IMR-90 (cell line): ENCODE measurements at regions not wholly inside any gene's neighbourhood (a gene's known extent, or its start where the extent isn't known, plus 50 kb on each side); places are given as distances from the start of the nearest gene placed in this dataset.

Source experiments
- ATAC-seq: fragments of 200-7000 bp; cut with Tn5 transposase; 2 replicates; pipeline ENCODE4 v1.9.1; 2020; ENCODE audit warnings: low read depth, mild to moderate bottlenecking, moderate library complexity
- BruUV-seq: library from RNA; stranded (reverse); fragments of 400-500 nt; replicated peaks from 2 replicates; lab custom pipeline; 2021; lab: Mats Ljungman, UMichigan
- CTCF ChIA-PET: fragments of 300-600 bp; formaldehyde crosslinking; extraction: SDS; loops from one replicate; lab custom pipeline; 2021; ENCODE audit warnings: antibody characterized with exemption; lab: Yijun Ruan, JAX
- POLR2A ChIA-PET: fragments of 300-600 bp; sonication (Branson Sonifier 250); formaldehyde crosslinking; loops from one replicate; lab custom pipeline; 2022; ENCODE audit warnings: antibody characterized with exemption; ENCODE audit not compliant: unreplicated experiment; lab: Charles Lee
- DNase-seq: peaks from one replicate; pipeline ENCODE4 v3.0.0; 2013
- H2AFZ ChIP-seq: replicated peaks from 2 replicates; pipeline ENCODE3; 2013; ENCODE audit warnings: low read length, mild to moderate bottlenecking; ENCODE audit not compliant: poor library complexity
- H2AK5ac ChIP-seq: 2 replicates; pipeline ENCODE4 v1.6.1; 2013; ENCODE audit warnings: low read depth, low read length, inconsistent platforms
- H2AK9ac ChIP-seq: replicated peaks from 2 replicates; pipeline ENCODE3; 2013; ENCODE audit warnings: mild to moderate bottlenecking, low read depth, low read length, moderate library complexity; ENCODE audit not compliant: poor library complexity
- H2BK120ac ChIP-seq: 2 replicates; pipeline ENCODE4 v1.6.1; 2013; ENCODE audit warnings: low read depth, low read length, inconsistent platforms
- H2BK15ac ChIP-seq: 3 replicates; pipeline ENCODE4 v1.6.1; 2013; ENCODE audit warnings: low read depth, low read length, inconsistent platforms
- H2BK20ac ChIP-seq: 2 replicates; pipeline ENCODE4 v1.6.1; 2013; ENCODE audit warnings: low read depth, mild to moderate bottlenecking, inconsistent platforms, low read length, moderate library complexity
- H2BK5ac ChIP-seq: 2 replicates; pipeline ENCODE4 v1.6.1; 2013; ENCODE audit warnings: mild to moderate bottlenecking, low read depth, low read length, inconsistent platforms; ENCODE audit not compliant: poor library complexity, severe bottlenecking
- H3K14ac ChIP-seq: replicated peaks from 2 replicates; pipeline ENCODE4 v1.6.1; 2013; ENCODE audit warnings: low read depth, low read length, inconsistent platforms
- H3K18ac ChIP-seq: 2 replicates; pipeline ENCODE4 v1.6.1; 2013; ENCODE audit warnings: low read depth, low read length, control low read depth
- H3K23ac ChIP-seq: 2 replicates; pipeline ENCODE4 v1.6.1; 2013; ENCODE audit warnings: low read depth, low read length, inconsistent platforms
- H3K27ac ChIP-seq: 2 replicates; pipeline ENCODE4 v1.5.1; 2013; ENCODE audit warnings: mild to moderate bottlenecking, control low read depth, low read length; ENCODE audit not compliant: insufficient read depth
- H3K27me3 ChIP-seq: 2 replicates; pipeline ENCODE4 v1.6.1; 2013; ENCODE audit warnings: low read length; ENCODE audit not compliant: control insufficient read depth, insufficient read depth
- H3K36me3 ChIP-seq: 2 replicates; pipeline ENCODE4 v1.6.1; 2013; ENCODE audit warnings: low read length, mixed read lengths; ENCODE audit not compliant: control insufficient read depth, insufficient read depth
- H3K4ac ChIP-seq: 2 replicates; pipeline ENCODE4 v1.6.1; 2013; ENCODE audit warnings: low read depth, low read length, inconsistent platforms
- H3K4me1 ChIP-seq: 2 replicates; pipeline ENCODE4 v1.6.1; 2013; ENCODE audit warnings: low read length, mixed read lengths; ENCODE audit not compliant: control insufficient read depth, insufficient read depth
- H3K4me2 ChIP-seq: 2 replicates; pipeline ENCODE4 v1.6.1; 2013; ENCODE audit warnings: low read depth, mild to moderate bottlenecking, control low read depth, low read length, moderate library complexity
- H3K4me3 ChIP-seq: 2 replicates; pipeline ENCODE4 v1.5.1; 2013; ENCODE audit warnings: low read depth, mild to moderate bottlenecking, control low read depth, low read length, moderate library complexity; ENCODE audit not compliant: insufficient read depth
- H3K56ac ChIP-seq: 2 replicates; pipeline ENCODE4 v1.6.1; 2013; ENCODE audit warnings: low read length, inconsistent platforms; ENCODE audit not compliant: insufficient read depth; ENCODE audit errors: extremely low read depth
- H3K79me1 ChIP-seq, 2 experiments: 2 replicates each; pipeline ENCODE4 v1.6.1; 2013; ENCODE audit warnings: low read length in 2 of 2, inconsistent platforms in 1 of 2, low read depth in 1 of 2
- H3K9ac ChIP-seq: 2 replicates; pipeline ENCODE4 v1.6.1; 2013; ENCODE audit warnings: low read depth, low read length, control low read depth
- H3K9me1 ChIP-seq: 2 replicates; pipeline ENCODE4 v1.6.1; 2013; ENCODE audit warnings: low read length, inconsistent platforms; ENCODE audit not compliant: insufficient read depth
- H3K9me3 ChIP-seq: 2 replicates; pipeline ENCODE4 v1.6.1; 2013; ENCODE audit warnings: low read length; ENCODE audit not compliant: control insufficient read depth, insufficient read depth
- H4K20me1 ChIP-seq: 2 replicates; pipeline ENCODE4 v1.6.1; 2013; ENCODE audit warnings: low read length, inconsistent platforms; ENCODE audit not compliant: insufficient read depth
- H4K5ac ChIP-seq: 2 replicates; pipeline ENCODE4 v1.6.1; 2013; ENCODE audit warnings: mild to moderate bottlenecking, low read depth, low read length, control low read depth
- H4K8ac ChIP-seq, 2 experiments: 2 replicates each; pipeline ENCODE4 v1.6.1; 2013; ENCODE audit warnings: low read depth in 2 of 2, low read length in 2 of 2, control low read depth in 1 of 2, inconsistent platforms in 1 of 2
- H4K91ac ChIP-seq: 2 replicates; pipeline ENCODE4 v1.6.1; 2013; ENCODE audit warnings: low read depth, low read length, inconsistent platforms; ENCODE audit not compliant: insufficient read depth
- BHLHE40 ChIP-seq: fragments of 150-350 bp; IDR thresholded peaks from 2 replicates; pipeline ENCODE4 v1.6.1; 2016; ENCODE audit warnings: mild to moderate bottlenecking, low read depth, low read length
- CEBPB ChIP-seq: IDR thresholded peaks from 2 replicates; pipeline ENCODE4 v1.6.1; 2012; ENCODE audit warnings: low read depth, low read length, improper control_type of control experiment
- CHD1 ChIP-seq: IDR thresholded peaks from 2 replicates; pipeline ENCODE4 v1.6.1; 2012; ENCODE audit warnings: low read depth, low read length, improper control_type of control experiment
- CTCF ChIP-seq: conservative IDR thresholded peaks from 2 replicates; pipeline ENCODE4 v1.5.1; 2012; ENCODE audit warnings: mild to moderate bottlenecking, low read depth, low read length, improper control_type of control experiment
- FOS ChIP-seq: fragments of 150-350 bp; IDR thresholded peaks from 2 replicates; pipeline ENCODE4 v1.6.1; 2016; ENCODE audit warnings: low read depth, low read length
- MAFK ChIP-seq: IDR thresholded peaks from 2 replicates; pipeline ENCODE4 v1.6.1; 2012; ENCODE audit warnings: low read depth, low read length, improper control_type of control experiment
- MAZ ChIP-seq: IDR thresholded peaks from 2 replicates; pipeline ENCODE4 v1.6.1; 2012; ENCODE audit warnings: low read depth, mild to moderate bottlenecking, low read length, improper control_type of control experiment, moderate library complexity, borderline replicate concordance
- MXI1 ChIP-seq: IDR thresholded peaks from 2 replicates; pipeline ENCODE4 v1.6.1; 2012; ENCODE audit warnings: low read depth, mild to moderate bottlenecking, low read length, moderate library complexity, borderline replicate concordance
- POLR2A ChIP-seq: IDR thresholded peaks from 2 replicates; pipeline ENCODE4 v1.6.1; 2012; ENCODE audit warnings: mild to moderate bottlenecking, low read depth, low read length
- RAD21 ChIP-seq: IDR thresholded peaks from 2 replicates; pipeline ENCODE4 v1.6.1; 2012; ENCODE audit warnings: low read length, improper control_type of control experiment
- RCOR1 ChIP-seq: IDR thresholded peaks from 2 replicates; pipeline ENCODE4 v1.6.1; 2012; ENCODE audit warnings: mild to moderate bottlenecking, low read length, improper control_type of control experiment; ENCODE audit not compliant: insufficient replicate concordance
- RFX5 ChIP-seq: IDR thresholded peaks from 2 replicates; pipeline ENCODE4 v1.8.0; 2012; ENCODE audit warnings: low read depth, mild to moderate bottlenecking, low read length, moderate library complexity
- SMC3 ChIP-seq: fragments of 150-350 bp; IDR thresholded peaks from 2 replicates; pipeline ENCODE4 v1.6.1; 2016; ENCODE audit warnings: low read depth, mild to moderate bottlenecking, antibody characterized with exemption, low read length, moderate library complexity
- WGBS, 2 experiments: methylation state at CpG; one replicate each; pipeline versions ENCODE4 v1.1.5 to v1.1.7; 2013; ENCODE audit warnings: missing lambda C conversion rate in 2 of 2; ENCODE audit not compliant: insufficient read length in 1 of 2; ENCODE audit errors: extremely low coverage in 2 of 2; 5-methylcytosine and 5-hydroxymethylcytosine counted together
- dilution Hi-C: fragments of 300-500 bp; cut with HindIII; formaldehyde crosslinking; loops from one replicate; pipeline ENCODE4 v1.14.3; 2018; ENCODE audit warnings: low sequenced_read_pairs; ENCODE audit not compliant: unreplicated experiment
- in situ Hi-C: fragments of 300-500 bp; cut with MboI; formaldehyde crosslinking; loops from 3 replicates; pipeline ENCODE4 v1.14.3; 2019; ENCODE audit warnings: low sequenced_read_pairs, inconsistent platforms, mixed read lengths
- intact Hi-C: fragments of 100-400 bp; cut with micrococcal nuclease; formaldehyde crosslinking; loops from 2 replicates; pipeline ENCODE4 v1.10.0; 2022
- TF ChIP-seq, protein P1 (sequence below): fragments of 150-350 bp; IDR thresholded peaks from 2 replicates; pipeline ENCODE4 v1.6.1; 2016; ENCODE audit warnings: low read depth, mild to moderate bottlenecking, low read length, moderate library complexity, borderline replicate concordance
- TF ChIP-seq, protein P2 (sequence below): fragments of 150-350 bp; IDR thresholded peaks from 2 replicates; pipeline ENCODE4 v1.6.1; 2017; ENCODE audit warnings: mild to moderate bottlenecking, antibody characterized with exemption, low read length, low read depth

DNA sequence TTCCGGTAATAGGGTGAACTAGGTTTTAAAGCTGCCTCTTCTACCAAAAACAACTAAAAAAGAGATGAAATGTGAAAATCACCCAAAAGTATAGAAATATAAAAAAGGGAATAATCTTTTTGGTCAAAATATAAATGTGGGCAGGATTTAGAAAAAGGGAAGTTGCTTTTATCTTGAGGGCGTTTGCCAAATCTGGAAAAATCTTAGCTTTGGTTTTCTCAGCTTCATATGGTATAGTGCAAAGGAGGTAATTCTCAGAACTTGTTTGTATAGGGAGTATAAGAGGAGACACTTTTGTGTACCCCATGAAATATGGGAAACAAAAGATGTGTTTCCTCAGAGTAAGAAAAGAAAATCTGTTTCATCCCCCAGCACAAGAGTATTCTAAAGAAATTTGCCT lies 54.2 kb upstream of the TRIM26 start:
- H3K79me1 ChIP-seq = peaks cover 10 to 21% of the 10 kb centered on the region in 2 experiments
- no peak overlapping the region for H2BK5ac ChIP-seq
- WGBS, 2 experiments = no CpG with 5 or more reads among the region's 2 CpGs
- no peaks in the 10 kb centered on the region; the same call in 1 of the 2 replicates for H4K20me1 ChIP-seq
- no peak overlapping the region for H3K4me2 ChIP-seq
- DNase-seq = no peak
- H3K9me1 ChIP-seq = peaks cover 12% of the 10 kb centered on the region
- no peak overlapping the region for H3K4ac ChIP-seq
- H2AK9ac ChIP-seq = no peak overlapping the region
- no peak overlapping the region for H2BK15ac ChIP-seq
- H3K9me3 ChIP-seq = no peaks in the 10 kb centered on the region
- no peak overlapping the region for H2AK5ac ChIP-seq
- no peak overlapping the region for H4K91ac ChIP-seq
- in situ Hi-C loops = no loop called here
- no peak overlapping the region for H3K18ac ChIP-seq
- 0 out of 2 replicates have a peak, but pooled peaks cover 4% of the 10 kb centered on the region for H3K36me3 ChIP-seq
- H3K23ac ChIP-seq = no peak overlapping the region
- H2AFZ ChIP-seq = no peak overlapping the region
- H4K8ac ChIP-seq = no peak overlapping the region
- H3K9ac ChIP-seq = no peak overlapping the region
- H3K14ac ChIP-seq = no peak overlapping the region
- no peak overlapping the region for H2BK120ac ChIP-seq
- ChIA-PET CTCF (interaction anchor here (1.3 kb wide), 1 partner anchor 28 kb away, joined by 3 read pairs; no protein-coding TSS in a partner anchor), POLR2A (no interaction called here)
- no peak overlapping the region for H3K56ac ChIP-seq
- no peak for TF ChIP-seq MAZ
- TF ChIP-seq CTCF = no peak
- TF ChIP-seq FOS = no peak
- TF ChIP-seq MAFK = no peak
- no peak for TF ChIP-seq BHLHE40
- no peak for TF ChIP-seq MXI1
- no peak for TF ChIP-seq CEBPB
- TF ChIP-seq CHD1 = no peak
- TF ChIP-seq RFX5 = no peak
- TF ChIP-seq POLR2A = no peak
- no peak for TF ChIP-seq RAD21
- TF ChIP-seq, protein P1, sequence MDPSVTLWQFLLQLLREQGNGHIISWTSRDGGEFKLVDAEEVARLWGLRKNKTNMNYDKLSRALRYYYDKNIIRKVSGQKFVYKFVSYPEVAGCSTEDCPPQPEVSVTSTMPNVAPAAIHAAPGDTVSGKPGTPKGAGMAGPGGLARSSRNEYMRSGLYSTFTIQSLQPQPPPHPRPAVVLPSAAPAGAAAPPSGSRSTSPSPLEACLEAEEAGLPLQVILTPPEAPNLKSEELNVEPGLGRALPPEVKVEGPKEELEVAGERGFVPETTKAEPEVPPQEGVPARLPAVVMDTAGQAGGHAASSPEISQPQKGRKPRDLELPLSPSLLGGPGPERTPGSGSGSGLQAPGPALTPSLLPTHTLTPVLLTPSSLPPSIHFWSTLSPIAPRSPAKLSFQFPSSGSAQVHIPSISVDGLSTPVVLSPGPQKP = no peak
- TF ChIP-seq, protein P2, sequence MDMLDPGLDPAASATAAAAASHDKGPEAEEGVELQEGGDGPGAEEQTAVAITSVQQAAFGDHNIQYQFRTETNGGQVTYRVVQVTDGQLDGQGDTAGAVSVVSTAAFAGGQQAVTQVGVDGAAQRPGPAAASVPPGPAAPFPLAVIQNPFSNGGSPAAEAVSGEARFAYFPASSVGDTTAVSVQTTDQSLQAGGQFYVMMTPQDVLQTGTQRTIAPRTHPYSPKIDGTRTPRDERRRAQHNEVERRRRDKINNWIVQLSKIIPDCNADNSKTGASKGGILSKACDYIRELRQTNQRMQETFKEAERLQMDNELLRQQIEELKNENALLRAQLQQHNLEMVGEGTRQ = no peak
- no peak for TF ChIP-seq RCOR1
- no peak for TF ChIP-seq SMC3
- no peak overlapping the region for H3K27ac ChIP-seq
- no peak overlapping the region for H2BK20ac ChIP-seq
- ATAC-seq = no peak
- no TSS peak for BruUV-seq
- no peak overlapping the region for H3K4me3 ChIP-seq
- dilution Hi-C loops = no loop called here
- intact Hi-C loops = no loop called here
- peaks cover 11% of the 10 kb centered on the region for H3K4me1 ChIP-seq
- no peak overlapping the region for H4K5ac ChIP-seq
- H3K27me3 ChIP-seq = no peaks in the 10 kb centered on the region
